WTC11 (cell line): ENCODE measurements at regions not wholly inside any gene's neighbourhood (a gene's known extent, or its start where the extent isn't known, plus 50 kb on each side); places are given as distances from the start of the nearest gene placed in this dataset.

Experiments used
- ATAC-seq: fragments of 200-7000 bp; cut with Tn5 transposase; 2 replicates; pipeline ENCODE4 v1.10.0; 2021; ENCODE audit warnings: mild to moderate bottlenecking, moderate library complexity
- CTCF ChIA-PET: fragments of 300-600 bp; sonication (Branson Sonifier 250); formaldehyde crosslinking; loops from one replicate; lab custom pipeline; 2021; ENCODE audit warnings: antibody characterized with exemption; lab: Charles Lee
- POLR2A ChIA-PET: fragments of 350-600 bp; sonication (Branson Sonifier 250); formaldehyde crosslinking; loops from one replicate; lab custom pipeline; 2021; ENCODE audit warnings: antibody characterized with exemption; lab: Charles Lee
- DNase-seq: peaks from one replicate; pipeline ENCODE4 v3.0.0; 2021; ENCODE audit warnings: low spot score
- H3K27ac Mint-ChIP-seq: 2 replicates; pipeline ENCODE4 v1.8.0; 2021; ENCODE audit warnings: mixed read lengths
- H3K27me3 Mint-ChIP-seq: 2 replicates; pipeline ENCODE4 v1.8.0; 2021; ENCODE audit warnings: low read depth, mild to moderate bottlenecking, moderate library complexity, mixed read lengths
- H3K36me3 Mint-ChIP-seq: 2 replicates; pipeline ENCODE4 v1.8.0; 2021; ENCODE audit warnings: mixed read lengths
- H3K4me1 Mint-ChIP-seq: 2 replicates; pipeline ENCODE4 v1.8.0; 2022; ENCODE audit warnings: mixed read lengths
- H3K4me3 Mint-ChIP-seq: 2 replicates; pipeline ENCODE4 v1.8.0; 2021; ENCODE audit warnings: mild to moderate bottlenecking, moderate library complexity, mixed read lengths
- H3K9me3 Mint-ChIP-seq: 2 replicates; pipeline ENCODE4 v1.8.0; 2021; ENCODE audit warnings: mixed read lengths
- ATF2 ChIP-seq: sonication (generic); formaldehyde crosslinking; IDR thresholded peaks from 2 replicates; pipeline ENCODE4 v1.8.1; 2022; ENCODE audit warnings: low read depth, missing genetic modification reagents, borderline replicate concordance
- ATF3 ChIP-seq: sonication (generic); formaldehyde crosslinking; conservative IDR thresholded peaks from 2 replicates; pipeline ENCODE4 v1.8.1; 2022; ENCODE audit warnings: mild to moderate bottlenecking, missing genetic modification reagents
- ATF6 ChIP-seq: sonication (generic); formaldehyde crosslinking; IDR thresholded peaks from 2 replicates; pipeline ENCODE4 v1.8.1; 2023; ENCODE audit warnings: mild to moderate bottlenecking, missing genetic modification reagents
- CTCF ChIP-seq: fragments of 200-600 bp; IDR thresholded peaks from 2 replicates; pipeline ENCODE4 v1.8.0; 2022; ENCODE audit warnings: antibody characterized with exemption
- ETV6 ChIP-seq: sonication (generic); formaldehyde crosslinking; IDR thresholded peaks from 2 replicates; pipeline ENCODE4 v1.8.1; 2022; ENCODE audit warnings: mild to moderate bottlenecking, missing genetic modification reagents
- GTF2I ChIP-seq: fragments of 250-450 bp; sonication (Bioruptor Pico); conservative IDR thresholded peaks from 2 replicates; pipeline ENCODE4 v1.4.0; 2021; ENCODE audit warnings: mild to moderate bottlenecking
- KAT7 ChIP-seq: sonication (generic); formaldehyde crosslinking; IDR thresholded peaks from 2 replicates; pipeline ENCODE4 v1.8.1; 2023; ENCODE audit warnings: missing genetic modification reagents, mild to moderate bottlenecking, borderline replicate concordance
- NFE2L1 ChIP-seq: sonication (generic); formaldehyde crosslinking; IDR thresholded peaks from 2 replicates; pipeline ENCODE4 v1.8.1; 2023; ENCODE audit warnings: missing genetic modification reagents
- NR1H2 ChIP-seq: sonication (generic); formaldehyde crosslinking; IDR thresholded peaks from 2 replicates; pipeline ENCODE4 v1.9.0; 2021; ENCODE audit warnings: mild to moderate bottlenecking, moderate library complexity, missing genetic modification reagents
- NR2C2 ChIP-seq: sonication (generic); formaldehyde crosslinking; IDR thresholded peaks from 2 replicates; pipeline ENCODE4 v1.8.0; 2022; ENCODE audit warnings: mild to moderate bottlenecking, missing genetic modification reagents
- OVOL2 ChIP-seq: fragments of 250-450 bp; sonication (Bioruptor Pico); IDR thresholded peaks from 2 replicates; pipeline ENCODE4 v1.9.0; 2021; ENCODE audit warnings: mild to moderate bottlenecking, borderline replicate concordance
- RELA ChIP-seq: sonication (generic); formaldehyde crosslinking; IDR thresholded peaks from 2 replicates; pipeline ENCODE4 v1.8.1; 2022; ENCODE audit warnings: missing genetic modification reagents, mild to moderate bottlenecking, borderline replicate concordance
- RORB ChIP-seq: fragments of 250-450 bp; sonication (Bioruptor Pico); IDR thresholded peaks from 2 replicates; pipeline ENCODE4 v1.9.0; 2021; ENCODE audit warnings: mild to moderate bottlenecking
- USF2 ChIP-seq: sonication (generic); formaldehyde crosslinking; IDR thresholded peaks from 2 replicates; pipeline ENCODE4 v1.8.1; 2023; ENCODE audit warnings: mild to moderate bottlenecking, missing genetic modification reagents, moderate library complexity
- ZNF281 ChIP-seq: sonication (generic); formaldehyde crosslinking; IDR thresholded peaks from 2 replicates; pipeline ENCODE4 v1.8.0; 2023; ENCODE audit warnings: mild to moderate bottlenecking, missing genetic modification reagents
- ZNF317 ChIP-seq: sonication (generic); formaldehyde crosslinking; IDR thresholded peaks from 2 replicates; pipeline ENCODE4 v1.8.1; 2023; ENCODE audit warnings: low read depth, mild to moderate bottlenecking, moderate library complexity, missing genetic modification reagents, borderline replicate concordance
- ZNF425 ChIP-seq: fragments of 250-450 bp; sonication (Bioruptor Pico); conservative IDR thresholded peaks from 2 replicates; pipeline ENCODE4 v1.9.0; 2021; ENCODE audit warnings: mild to moderate bottlenecking

- TF ChIP-seq ZNF281 (CRISPR knock-in tag) (no peak), USF2 (no peak), OVOL2 (CRISPR knock-in tag) (no peak), ZNF425 (CRISPR knock-in tag) (no peak)
Measured at GRCh38 chr21:24171736-24172135, 1435.5 kb downstream of the MRPL39 start (continued).

- peaks cover 45% of the 10 kb centered on the region for H3K9me3 Mint-ChIP-seq
- H3K27ac Mint-ChIP-seq: no peak overlapping the region
- POLR2A ChIA-PET: no interaction called here
- H3K4me3 Mint-ChIP-seq: no peak overlapping the region
- H3K27me3 Mint-ChIP-seq: peaks cover 7% of the 10 kb centered on the region; the same call in 1 of the 2 replicates
- no peak for DNase-seq
- CTCF ChIA-PET: no interaction called here
- H3K4me1 Mint-ChIP-seq: no peaks in the 10 kb centered on the region
- ATAC-seq: no peak
- TF ChIP-seq NR2C2 (CRISPR knock-in tag) (no peak), ATF2 (no peak), GTF2I (no peak), RORB (CRISPR knock-in tag) (no peak), KAT7 (no peak), ETV6 (no peak)
- peaks cover 24% of the 10 kb centered on the region for H3K36me3 Mint-ChIP-seq
Measured at GRCh38 chr21:24163539-24163938, 1443.7 kb downstream of the MRPL39 start.

GRCh38 chr21:24160528-24160927, 1446.8 kb downstream of the MRPL39 start:
- Mint-ChIP-seq H3K36me3 (peaks cover 8% of the 10 kb centered on the region; the same call in 1 of the 2 replicates), H3K27me3 (peaks cover 7% of the 10 kb centered on the region; the same call in 1 of the 2 replicates), H3K27ac (no peak overlapping the region), H3K4me1 (no peaks in the 10 kb centered on the region), H3K9me3 (peaks cover 32% of the 10 kb centered on the region), H3K4me3 (no peak overlapping the region)
- ChIA-PET CTCF (no interaction called here), POLR2A (no interaction called here)
- no peak for DNase-seq
- ATAC-seq: no peak
- no peak for TF ChIP-seq NR1H2 (CRISPR knock-in tag)
- TF ChIP-seq ATF6 (CRISPR knock-in tag): no peak
- TF ChIP-seq CTCF: no peak
- no peak for TF ChIP-seq NFE2L1
- no peak for TF ChIP-seq ZNF281 (CRISPR knock-in tag)
- no peak for TF ChIP-seq RELA (CRISPR knock-in tag)
- TF ChIP-seq USF2: no peak
- no peak for TF ChIP-seq ATF3
- no peak for TF ChIP-seq ZNF317 (CRISPR knock-in tag)
